ENCODE measurements at regions not wholly inside any gene's neighbourhood (a gene's known extent, or its start where the extent isn't known, plus 50 kb on each side); places are given as distances from the start of the nearest gene placed in this dataset.

GRCh38 chr5:3311433-3311832, 284.2 kb upstream of the IRX1 start:
- no peak for DNase-seq (ENCODE audit: low read depth, low spot score)
- WGBS (ENCODE audit: insufficient coverage, insufficient read length), result no CpG with 5 or more reads among the region's 8 CpGs
- Histone ChIP-seq H3K36me3 (ENCODE audit: control insufficient read depth, insufficient read depth, low read length) (no peaks in the 10 kb centered on the region), H3K4me3 (ENCODE audit: low read length) (no peak overlapping the region), H3K27me3 (ENCODE audit: control insufficient read depth, insufficient read depth, low read length) (no peaks in the 10 kb centered on the region), H3K27ac (ENCODE audit: low read length) (no peak overlapping the region), H3K9me3 (ENCODE audit: control insufficient read depth, insufficient read depth, low read length) (no peaks in the 10 kb centered on the region), H3K4me1 (ENCODE audit: control insufficient read depth, insufficient read depth, low read length) (no peaks in the 10 kb centered on the region)

GRCh38 chr5:3310541-3311261, 284.9 kb upstream of the IRX1 start:
- Histone ChIP-seq H3K27ac (ENCODE audit: low read length) (no peak overlapping the region), H3K36me3 (ENCODE audit: control insufficient read depth, insufficient read depth, low read length) (no peaks in the 10 kb centered on the region), H3K4me1 (ENCODE audit: control insufficient read depth, insufficient read depth, low read length) (no peaks in the 10 kb centered on the region), H3K4me3 (ENCODE audit: low read length) (no peak overlapping the region), H3K9me3 (ENCODE audit: control insufficient read depth, insufficient read depth, low read length) (no peaks in the 10 kb centered on the region), H3K27me3 (ENCODE audit: control insufficient read depth, insufficient read depth, low read length) (no peaks in the 10 kb centered on the region)
- no CpG with 5 or more reads among the region's 26 CpGs for WGBS (ENCODE audit: insufficient coverage, insufficient read length)
- no peak for DNase-seq (ENCODE audit: low read depth, low spot score)

GRCh38 chr5:3309538-3309937, 286.1 kb upstream of the IRX1 start:
- Histone ChIP-seq H3K9me3 (ENCODE audit: control insufficient read depth, insufficient read depth, low read length) (no peaks in the 10 kb centered on the region), H3K27me3 (ENCODE audit: control insufficient read depth, insufficient read depth, low read length) (no peaks in the 10 kb centered on the region), H3K36me3 (ENCODE audit: control insufficient read depth, insufficient read depth, low read length) (no peaks in the 10 kb centered on the region), H3K4me3 (ENCODE audit: low read length) (no peak overlapping the region), H3K27ac (ENCODE audit: low read length) (no peak overlapping the region), H3K4me1 (ENCODE audit: control insufficient read depth, insufficient read depth, low read length) (0 out of 2 replicates have a peak, but pooled peaks cover 1% of the 10 kb centered on the region)
- DNase-seq (ENCODE audit: low read depth, low spot score), result no peak
- no CpG with 5 or more reads among the region's 10 CpGs for WGBS (ENCODE audit: insufficient coverage, insufficient read length)

GRCh38 chr5:3307982-3308621, 287.5 kb upstream of the IRX1 start:
- Histone ChIP-seq H3K4me1 (ENCODE audit: control insufficient read depth, insufficient read depth, low read length) (0 out of 2 replicates have a peak, but pooled peaks cover 1% of the 10 kb centered on the region), H3K27me3 (ENCODE audit: control insufficient read depth, insufficient read depth, low read length) (no peaks in the 10 kb centered on the region), H3K9me3 (ENCODE audit: control insufficient read depth, insufficient read depth, low read length) (no peaks in the 10 kb centered on the region), H3K27ac (ENCODE audit: low read length) (no peak overlapping the region), H3K36me3 (ENCODE audit: control insufficient read depth, insufficient read depth, low read length) (no peaks in the 10 kb centered on the region), H3K4me3 (ENCODE audit: low read length) (no peak overlapping the region)
- no peak for DNase-seq (ENCODE audit: low read depth, low spot score)
- no CpG with 5 or more reads among the region's 9 CpGs for WGBS (ENCODE audit: insufficient coverage, insufficient read length)

GRCh38 chr5:3305432-3305831, 290.2 kb upstream of the IRX1 start:
- H3K4me3 ChIP-seq (ENCODE audit: low read length), result no peak overlapping the region
- no peaks in the 10 kb centered on the region for H3K36me3 ChIP-seq (ENCODE audit: control insufficient read depth, insufficient read depth, low read length)
- H3K4me1 ChIP-seq (ENCODE audit: control insufficient read depth, insufficient read depth, low read length), result peaks cover 3% of the 10 kb centered on the region; the same call in 1 of the 2 replicates
- no peaks in the 10 kb centered on the region for H3K27me3 ChIP-seq (ENCODE audit: control insufficient read depth, insufficient read depth, low read length)
- no CpG with 5 or more reads among the region's 29 CpGs for WGBS (ENCODE audit: insufficient coverage, insufficient read length)
- no peaks in the 10 kb centered on the region for H3K9me3 ChIP-seq (ENCODE audit: control insufficient read depth, insufficient read depth, low read length)
- no peak for DNase-seq (ENCODE audit: low read depth, low spot score)
- H3K27ac ChIP-seq (ENCODE audit: low read length), result no peak overlapping the region

- no CpG with 5 or more reads among the region's 10 CpGs for WGBS (ENCODE audit: insufficient coverage, insufficient read length)
- no peak for DNase-seq (ENCODE audit: low read depth, low spot score)
Observed at GRCh38 chr5:3304346-3304745, 291.3 kb upstream of the IRX1 start.

GRCh38 chr5:3303777-3304176, 291.9 kb upstream of the IRX1 start:
- DNase-seq (ENCODE audit: low read depth, low spot score), result no peak
- Histone ChIP-seq H3K27me3 (ENCODE audit: control insufficient read depth, insufficient read depth, low read length) (no peaks in the 10 kb centered on the region), H3K36me3 (ENCODE audit: control insufficient read depth, insufficient read depth, low read length) (no peaks in the 10 kb centered on the region), H3K4me3 (ENCODE audit: low read length) (no peak overlapping the region), H3K4me1 (ENCODE audit: control insufficient read depth, insufficient read depth, low read length) (peaks cover 3% of the 10 kb centered on the region; the same call in 1 of the 2 replicates), H3K27ac (ENCODE audit: low read length) (no peak overlapping the region), H3K9me3 (ENCODE audit: control insufficient read depth, insufficient read depth, low read length) (no peaks in the 10 kb centered on the region)
- no CpG with 5 or more reads among the region's 3 CpGs for WGBS (ENCODE audit: insufficient coverage, insufficient read length)

More at GRCh38 chr5:3304346-3304745, 291.3 kb upstream of the IRX1 start:
- Histone ChIP-seq H3K9me3 (ENCODE audit: control insufficient read depth, insufficient read depth, low read length) (no peaks in the 10 kb centered on the region), H3K27me3 (ENCODE audit: control insufficient read depth, insufficient read depth, low read length) (no peaks in the 10 kb centered on the region), H3K27ac (ENCODE audit: low read length) (no peak overlapping the region), H3K4me1 (ENCODE audit: control insufficient read depth, insufficient read depth, low read length) (peaks cover 3% of the 10 kb centered on the region; the same call in 1 of the 2 replicates), H3K4me3 (ENCODE audit: low read length) (no peak overlapping the region), H3K36me3 (ENCODE audit: control insufficient read depth, insufficient read depth, low read length) (no peaks in the 10 kb centered on the region)

- no peak overlapping the region for H3K27ac ChIP-seq (ENCODE audit: low read length)
- WGBS (ENCODE audit: insufficient coverage, insufficient read length), result no CpG with 5 or more reads among the region's 1 CpG
- no peak for DNase-seq (ENCODE audit: low read depth, low spot score)
Observed at GRCh38 chr5:3302228-3302627, 293.4 kb upstream of the IRX1 start.

GRCh38 chr5:3301306-3301705, 294.3 kb upstream of the IRX1 start:
- Histone ChIP-seq H3K27ac (ENCODE audit: low read length) (no peak overlapping the region), H3K9me3 (ENCODE audit: control insufficient read depth, insufficient read depth, low read length) (no peaks in the 10 kb centered on the region), H3K4me3 (ENCODE audit: low read length) (no peak overlapping the region), H3K27me3 (ENCODE audit: control insufficient read depth, insufficient read depth, low read length) (no peaks in the 10 kb centered on the region), H3K36me3 (ENCODE audit: control insufficient read depth, insufficient read depth, low read length) (no peaks in the 10 kb centered on the region), H3K4me1 (ENCODE audit: control insufficient read depth, insufficient read depth, low read length) (peaks cover 3% of the 10 kb centered on the region; the same call in 1 of the 2 replicates)
- WGBS (ENCODE audit: insufficient coverage, insufficient read length), result no CpG with 5 or more reads among the region's 10 CpGs
- no peak for DNase-seq (ENCODE audit: low read depth, low spot score)

More at GRCh38 chr5:3302228-3302627, 293.4 kb upstream of the IRX1 start:
- Histone ChIP-seq H3K27me3 (ENCODE audit: control insufficient read depth, insufficient read depth, low read length) (no peaks in the 10 kb centered on the region), H3K4me1 (ENCODE audit: control insufficient read depth, insufficient read depth, low read length) (peaks cover 3% of the 10 kb centered on the region; the same call in 1 of the 2 replicates), H3K9me3 (ENCODE audit: control insufficient read depth, insufficient read depth, low read length) (no peaks in the 10 kb centered on the region), H3K36me3 (ENCODE audit: control insufficient read depth, insufficient read depth, low read length) (no peaks in the 10 kb centered on the region), H3K4me3 (ENCODE audit: low read length) (no peak overlapping the region)

GRCh38 chr5:3300726-3301125, 294.9 kb upstream of the IRX1 start:
- WGBS (ENCODE audit: insufficient coverage, insufficient read length), result no CpG with 5 or more reads among the region's 13 CpGs
- Histone ChIP-seq H3K27ac (ENCODE audit: low read length) (no peak overlapping the region), H3K9me3 (ENCODE audit: control insufficient read depth, insufficient read depth, low read length) (no peaks in the 10 kb centered on the region), H3K27me3 (ENCODE audit: control insufficient read depth, insufficient read depth, low read length) (no peaks in the 10 kb centered on the region), H3K4me1 (ENCODE audit: control insufficient read depth, insufficient read depth, low read length) (peaks cover 3% of the 10 kb centered on the region; the same call in 1 of the 2 replicates), H3K36me3 (ENCODE audit: control insufficient read depth, insufficient read depth, low read length) (no peaks in the 10 kb centered on the region), H3K4me3 (ENCODE audit: low read length) (no peak overlapping the region)
- DNase-seq (ENCODE audit: low read depth, low spot score), result no peak

Data from iPS DF 6.9 (cell line).